8988T (cell line): ENCODE measurements at regions not wholly inside any gene's neighbourhood (a gene's known extent, or its start where the extent isn't known, plus 50 kb on each side); places are given as distances from the start of the nearest gene placed in this dataset.
"Not testable (repeated sequence)": the region's sequence is repeated elsewhere in the genome, so short reads cannot be mapped to it uniquely, and the experiment has no call there.

Experiments used
- DNase-seq: peaks from one replicate; pipeline ENCODE4 v3.0.0; 2011

- DNase-seq: no peak
Observed at GRCh38 chr5:154652746-154653417, 102.3 kb upstream of the LARP1 start.

- not testable (repeated sequence) for DNase-seq
Observed at GRCh38 chr5:154651795-154652194, 103.4 kb upstream of the LARP1 start.

GRCh38 chr5:154648706-154649105, 106.5 kb upstream of the LARP1 start:
- no peak for DNase-seq

- no peak for DNase-seq
Observed at GRCh38 chr5:154648229-154648628, 106.9 kb upstream of the LARP1 start.

GRCh38 chr5:154647761-154648145, 107.4 kb upstream of the LARP1 start:
- no peak for DNase-seq

GRCh38 chr5:154647114-154647760, 107.9 kb upstream of the LARP1 start:
- DNase-seq: no peak

- DNase-seq: no peak
Observed at GRCh38 chr5:154646745-154647113, 108.4 kb upstream of the LARP1 start.

GRCh38 chr5:154644745-154645411, 110.3 kb upstream of the LARP1 start:
- DNase-seq: no peak

- no peak for DNase-seq
Observed at GRCh38 chr5:154642499-154643245, 112.5 kb upstream of the LARP1 start.

GRCh38 chr5:154640213-154640831, 114.9 kb upstream of the LARP1 start:
- not testable (repeated sequence) for DNase-seq

- DNase-seq: not testable (repeated sequence)
Observed at GRCh38 chr5:154636786-154637185, 118.4 kb upstream of the LARP1 start.

GRCh38 chr5:154636271-154636670, 118.9 kb upstream of the LARP1 start:
- DNase-seq: not testable (repeated sequence)

- not testable (repeated sequence) for DNase-seq
Observed at GRCh38 chr5:154633744-154634143, 121.4 kb upstream of the LARP1 start.

GRCh38 chr5:154631141-154631540, 124.0 kb upstream of the LARP1 start:
- DNase-seq: no peak

GRCh38 chr5:154630410-154630809, 124.8 kb upstream of the LARP1 start:
- no peak for DNase-seq

- DNase-seq: no peak
Observed at GRCh38 chr5:154628685-154629084, 126.5 kb upstream of the LARP1 start.

GRCh38 chr5:154627698-154628678, 127.2 kb upstream of the LARP1 start:
- no peak for DNase-seq

- no peak for DNase-seq
Observed at GRCh38 chr5:154626876-154627557, 128.2 kb upstream of the LARP1 start.

GRCh38 chr5:154625031-154625430, 130.1 kb upstream of the LARP1 start:
- no peak for DNase-seq

- DNase-seq: no peak
Observed at GRCh38 chr5:154624341-154624740, 130.8 kb upstream of the LARP1 start.

GRCh38 chr5:154620411-154620810, 134.8 kb upstream of the LARP1 start:
- no peak for DNase-seq
